HepG2 (cell line): ENCODE measurements at regions not wholly inside any gene's neighbourhood (a gene's known extent, or its start where the extent isn't known, plus 50 kb on each side); places are given as distances from the start of the nearest gene placed in this dataset.

ENCODE experiments used
- ATAC-seq: fragments of 200-7000 bp; cut with Tn5 transposase; 3 replicates; pipeline ENCODE4 v1.9.1; 2020; ENCODE audit warnings: mild to moderate bottlenecking, moderate library complexity
- BruUV-seq: library from RNA; stranded (reverse); fragments of 400-500 nt; replicated peaks from 2 replicates; lab custom pipeline; 2021; lab: Mats Ljungman, UMichigan
- CTCF ChIA-PET: fragments of 300-600 bp; formaldehyde crosslinking; extraction: SDS; loops from one replicate; lab custom pipeline; 2021; ENCODE audit warnings: low total read pairs, inconsistent platforms, low intra/inter-chr PET ratio; lab: Yijun Ruan, JAX
- POLR2A ChIA-PET: fragments of 350-600 bp; sonication (Branson Sonifier 250); formaldehyde crosslinking; loops from one replicate; lab custom pipeline; 2020; ENCODE audit warnings: antibody characterized with exemption, inconsistent platforms; lab: Yijun Ruan, JAX
- DNase-seq: peaks from one replicate; pipeline ENCODE4 v3.0.0-alpha.2; 2015; ENCODE audit warnings: low spot score
- FAIRE-seq: peaks from 3 replicates; lab custom pipeline; 2011; peaks lifted over from hg19 to GRCh38; lab: Jason Lieb, UNC
- H2AFZ ChIP-seq: one replicate; pipeline ENCODE4 v1.6.1; 2011; ENCODE audit warnings: low read length, inconsistent platforms
- H3K27ac ChIP-seq: fragments of 300-600 bp; 3 replicates; pipeline ENCODE4 v1.8.0; 2011; ENCODE audit warnings: mixed run types, mild to moderate bottlenecking, mixed read lengths, low read length, inconsistent platforms; ENCODE audit not compliant: insufficient read depth; ENCODE audit errors: extremely low read length
- H3K27me3 ChIP-seq, 2 experiments: fragments of 200-600 bp in 1 of 2; 2 replicates in 1 of 2; 3 replicates in 1 of 2; pipeline versions ENCODE4 v1.6.0 to v1.8.0; 2011; ENCODE audit warnings: low read length in 2 of 2, mild to moderate bottlenecking in 2 of 2, moderate library complexity in 2 of 2, inconsistent platforms in 1 of 2; ENCODE audit not compliant: insufficient read depth in 2 of 2, control insufficient read depth in 1 of 2
- H3K36me3 ChIP-seq, 2 experiments: fragments of 200-600 bp in 1 of 2; replicated peaks in 1 of 2; 2 replicates in 1 of 2; 3 replicates in 1 of 2; pipeline versions ENCODE4 v1.5.1 to v1.8.0; 2011; ENCODE audit warnings: low read length in 2 of 2, inconsistent platforms in 1 of 2; ENCODE audit not compliant: insufficient read depth in 2 of 2, control insufficient read depth in 1 of 2
- H3K4me1 ChIP-seq: 2 replicates; pipeline ENCODE4 v1.5.1; 2012; ENCODE audit warnings: low read length, inconsistent platforms; ENCODE audit not compliant: insufficient read depth
- H3K4me2 ChIP-seq: 2 replicates; pipeline ENCODE4 v1.6.0; 2011; ENCODE audit warnings: low read depth, low read length, inconsistent platforms
- H3K4me3 ChIP-seq, 3 experiments: fragments of 200-600 bp in 1 of 3; sonication (generic), shearing (Covaris generic) in 1 of 3; replicated peaks in 1 of 3; 2 replicates each; pipeline ENCODE4 v1.5.1; 2011 to 2016; ENCODE audit warnings: low read length in 3 of 3, inconsistent platforms in 2 of 3, low read depth in 2 of 3, mild to moderate bottlenecking in 2 of 3, control low read depth in 1 of 3, mixed read lengths in 1 of 3; ENCODE audit not compliant: insufficient read depth in 1 of 3
- H3K79me2 ChIP-seq: one replicate; pipeline ENCODE4 v1.6.1; 2011; ENCODE audit warnings: low read length, inconsistent platforms; ENCODE audit not compliant: insufficient read depth
- H3K9ac ChIP-seq: 2 replicates; pipeline ENCODE4 v1.6.0; 2011; ENCODE audit warnings: mild to moderate bottlenecking, low read depth, low read length, inconsistent platforms; ENCODE audit not compliant: insufficient read depth
- H3K9me3 ChIP-seq: 2 replicates; pipeline ENCODE4 v1.5.1; 2012; ENCODE audit warnings: mild to moderate bottlenecking, low read length
- H4K20me1 ChIP-seq: 2 replicates; pipeline ENCODE4 v1.6.0; 2011; ENCODE audit warnings: inconsistent platforms, mild to moderate bottlenecking, low read length, moderate library complexity; ENCODE audit not compliant: insufficient read depth
- E2F2 ChIP-seq: sonication (generic); formaldehyde crosslinking; IDR thresholded peaks from 2 replicates; pipeline ENCODE4 v1.4.0; 2020; ENCODE audit warnings: missing genetic modification reagents, borderline replicate concordance
- EZH2 ChIP-seq: conservative IDR thresholded peaks from 2 replicates; pipeline ENCODE4 v1.6.1; 2012; ENCODE audit warnings: mild to moderate bottlenecking, low read depth, low read length, moderate library complexity
- GATAD2A ChIP-seq: IDR thresholded peaks from 2 replicates; pipeline ENCODE4 v1.6.1; 2016
- NR3C1 ChIP-seq: sonication (generic); formaldehyde crosslinking; IDR thresholded peaks from 2 replicates; pipeline ENCODE4 v1.4.0; 2020; ENCODE audit warnings: missing genetic modification reagents
- SATB2 ChIP-seq: sonication (generic); formaldehyde crosslinking; IDR thresholded peaks from 2 replicates; pipeline ENCODE4 v1.5.0; 2020; ENCODE audit warnings: missing genetic modification reagents
- TAF15 ChIP-seq: fragments of 200-400 bp; formaldehyde crosslinking; IDR thresholded peaks from one replicate; pipeline ENCODE4 v1.6.1; 2018; ENCODE audit warnings: mild to moderate bottlenecking, low read depth, low read length; ENCODE audit not compliant: poor library complexity, severe bottlenecking
- ZBTB8A ChIP-seq: sonication (generic); formaldehyde crosslinking; IDR thresholded peaks from 2 replicates; pipeline ENCODE4 v1.4.0; 2020; ENCODE audit warnings: mild to moderate bottlenecking, low read depth, missing genetic modification reagents, borderline replicate concordance
- ZFP36L2 ChIP-seq: sonication (generic); formaldehyde crosslinking; IDR thresholded peaks from 2 replicates; pipeline ENCODE4 v1.4.0; 2020; ENCODE audit warnings: missing genetic modification reagents
- ZNF143 ChIP-seq: sonication (generic); formaldehyde crosslinking; IDR thresholded peaks from 2 replicates; pipeline ENCODE4 v1.4.0; 2020; ENCODE audit warnings: missing genetic modification reagents
- ZNF383 ChIP-seq: sonication (generic); formaldehyde crosslinking; IDR thresholded peaks from 2 replicates; pipeline ENCODE4 v1.4.0; 2020; ENCODE audit warnings: missing genetic modification reagents, mild to moderate bottlenecking, borderline replicate concordance
- WGBS: methylation state at CpG from one replicate; pipeline ENCODE4 v1.1.6; 2017; ENCODE audit warnings: low lambda C conversion rate; 5-methylcytosine and 5-hydroxymethylcytosine counted together
- in situ Hi-C: cut with HindIII; loops from 2 replicates; pipeline ENCODE4 v1.10.0; 2017; ENCODE audit warnings: low pct_unique_long_range_greater_than_20kb; ENCODE audit not compliant: extremely low pct_ligation_motif_present
- intact Hi-C: fragments of 100-400 bp; cut with micrococcal nuclease; formaldehyde crosslinking; loops from one replicate; pipeline ENCODE4 v1.10.0; 2022; ENCODE audit not compliant: unreplicated experiment
- TF ChIP-seq, protein P1 (sequence below): sonication (generic); formaldehyde crosslinking; IDR thresholded peaks from 2 replicates; pipeline ENCODE4 v1.5.0; 2020; ENCODE audit warnings: missing genetic modification reagents

- TF ChIP-seq TAF15 = no peak
Observed at GRCh38 chr1:201676197-201676596, 137.3 kb downstream of the NAV1 start (continued).

- 60% methylated on average over 4 of the region's 4 CpGs for WGBS
- Histone ChIP-seq H3K27me3 (peaks cover 0 to 30% of the 10 kb centered on the region in 2 experiments; a peak in 3 of 5 replicates), H3K4me3 (no peak overlapping the region)
- intact Hi-C loops = no loop called here
- TF ChIP-seq EZH2 (no peak), SATB2 (CRISPR knock-in tag) (no peak), GATAD2A (no peak), ZFP36L2 (CRISPR knock-in tag) (no peak), ZNF383 (no peak), E2F2 (no peak), NR3C1 (CRISPR knock-in tag) (no peak), ZBTB8A (CRISPR knock-in tag) (no peak), ZNF143 (CRISPR knock-in tag) (no peak)
- TF ChIP-seq, protein P1, sequence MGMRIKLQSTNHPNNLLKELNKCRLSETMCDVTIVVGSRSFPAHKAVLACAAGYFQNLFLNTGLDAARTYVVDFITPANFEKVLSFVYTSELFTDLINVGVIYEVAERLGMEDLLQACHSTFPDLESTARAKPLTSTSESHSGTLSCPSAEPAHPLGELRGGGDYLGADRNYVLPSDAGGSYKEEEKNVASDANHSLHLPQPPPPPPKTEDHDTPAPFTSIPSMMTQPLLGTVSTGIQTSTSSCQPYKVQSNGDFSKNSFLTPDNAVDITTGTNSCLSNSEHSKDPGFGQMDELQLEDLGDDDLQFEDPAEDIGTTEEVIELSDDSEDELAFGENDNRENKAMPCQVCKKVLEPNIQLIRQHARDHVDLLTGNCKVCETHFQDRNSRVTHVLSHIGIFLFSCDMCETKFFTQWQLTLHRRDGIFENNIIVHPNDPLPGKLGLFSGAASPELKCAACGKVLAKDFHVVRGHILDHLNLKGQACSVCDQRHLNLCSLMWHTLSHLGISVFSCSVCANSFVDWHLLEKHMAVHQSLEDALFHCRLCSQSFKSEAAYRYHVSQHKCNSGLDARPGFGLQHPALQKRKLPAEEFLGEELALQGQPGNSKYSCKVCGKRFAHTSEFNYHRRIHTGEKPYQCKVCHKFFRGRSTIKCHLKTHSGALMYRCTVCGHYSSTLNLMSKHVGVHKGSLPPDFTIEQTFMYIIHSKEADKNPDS (CRISPR knock-in tag) = no peak
- TF ChIP-seq, all 625 proteins: peak for 0
- DNase-seq = no peak
- Histone ChIP-seq H3K27ac (no peak overlapping the region), H2AFZ (no peak overlapping the region), H3K9me3 (no peaks in the 10 kb centered on the region), H3K36me3 (no peaks in the 10 kb centered on the region), H3K9ac (no peak overlapping the region), H3K79me2 (no peaks in the 10 kb centered on the region), H3K4me2 (no peak overlapping the region), H4K20me1 (no peaks in the 10 kb centered on the region), H3K4me1 (no peaks in the 10 kb centered on the region)
- no peak for ATAC-seq
- in situ Hi-C loops = no loop called here
- ChIA-PET CTCF (no interaction called here), POLR2A (no interaction called here)
- FAIRE-seq = no peak
- no TSS peak for BruUV-seq
Observed at GRCh38 chr1:201676641-201677040, 137.7 kb downstream of the NAV1 start.
